Smooth muscle cell (in vitro differentiated cells): ENCODE measurements at regions not wholly inside any gene's neighbourhood (a gene's known extent, or its start where the extent isn't known, plus 50 kb on each side); places are given as distances from the start of the nearest gene placed in this dataset.

Source experiments
- DNase-seq: peaks from one replicate; lab custom pipeline; 2025; ENCODE audit not compliant: unreplicated experiment; lab: John Stamatoyannopoulos, UW
- H2AFZ ChIP-seq: fragments of 200-600 bp; sonication (generic); 2 replicates; pipeline ENCODE4 v1.6.0; 2016; ENCODE audit warnings: antibody characterized with exemption, low read depth, mild to moderate bottlenecking
- H3F3A ChIP-seq: fragments of 200-600 bp; sonication (generic); 2 replicates; pipeline ENCODE4 v1.6.0; 2017; ENCODE audit warnings: antibody characterized with exemption, low read depth
- H3K27ac ChIP-seq: fragments of 200-600 bp; sonication (generic); 2 replicates; pipeline ENCODE4 v1.5.1; 2016; ENCODE audit warnings: low read depth, mild to moderate bottlenecking
- H3K27me3 ChIP-seq: fragments of 200-600 bp; sonication (generic); 2 replicates; pipeline ENCODE4 v1.6.1; 2016; ENCODE audit warnings: low read depth, mild to moderate bottlenecking
- H3K36me3 ChIP-seq: fragments of 200-600 bp; sonication (generic); 2 replicates; pipeline ENCODE4 v1.5.1; 2016; ENCODE audit warnings: low read depth
- H3K4me1 ChIP-seq: fragments of 200-600 bp; sonication (generic); 2 replicates; pipeline ENCODE4 v1.5.1; 2016; ENCODE audit warnings: low read depth
- H3K4me2 ChIP-seq: fragments of 200-600 bp; sonication (generic); 2 replicates; pipeline ENCODE4 v1.6.0; 2016; ENCODE audit warnings: mild to moderate bottlenecking
- H3K4me3 ChIP-seq: fragments of 200-600 bp; sonication (generic); 2 replicates; pipeline ENCODE4 v1.5.1; 2016; ENCODE audit warnings: mild to moderate bottlenecking
- H3K79me2 ChIP-seq: fragments of 200-600 bp; sonication (generic); 2 replicates; pipeline ENCODE4 v1.6.0; 2016; ENCODE audit warnings: low read depth, mild to moderate bottlenecking
- H3K9ac ChIP-seq: fragments of 200-600 bp; sonication (generic); 2 replicates; pipeline ENCODE4 v1.6.0; 2016; ENCODE audit warnings: low read depth
- H3K9me3 ChIP-seq: fragments of 200-600 bp; sonication (generic); replicated peaks from 2 replicates; pipeline ENCODE4 v1.5.1; 2016; ENCODE audit warnings: low read depth
- H4K20me1 ChIP-seq: fragments of 200-600 bp; sonication (generic); 2 replicates; pipeline ENCODE4 v1.6.0; 2016; ENCODE audit warnings: low read depth
- CTCF ChIP-seq: fragments of 200-600 bp; sonication (generic); IDR thresholded peaks from 2 replicates; pipeline ENCODE4 v1.5.1; 2017; ENCODE audit warnings: borderline replicate concordance, mild to moderate bottlenecking, antibody characterized with exemption; ENCODE audit not compliant: insufficient read depth, poor library complexity, severe bottlenecking
- WGBS: methylation state at CpG from one replicate; pipeline ENCODE4 v1.1.7; 2016; ENCODE audit warnings: low lambda C conversion rate; 5-methylcytosine and 5-hydroxymethylcytosine counted together

DNA sequence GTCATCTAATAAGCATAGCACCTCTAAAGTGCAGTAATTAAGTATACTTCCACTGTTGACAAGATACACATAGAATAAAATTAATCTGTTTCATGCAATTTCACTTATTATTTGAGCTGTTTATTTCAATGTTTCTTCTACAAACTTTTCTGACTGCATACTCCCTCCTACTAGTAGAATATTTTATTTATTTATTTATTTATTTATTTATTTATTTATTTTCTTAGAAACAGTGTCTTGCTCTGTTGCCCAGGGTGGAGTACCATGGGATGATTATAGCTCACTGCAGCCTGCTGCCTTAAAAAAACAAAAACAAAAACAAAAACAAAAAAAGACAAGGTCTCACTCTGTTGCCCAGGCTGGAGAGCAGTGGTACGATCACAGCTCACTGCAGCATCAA is 68.4 kb upstream of the KITLG start:
- no peaks in the 10 kb centered on the region for H3F3A ChIP-seq
- no peak overlapping the region for H3K4me2 ChIP-seq
- H3K27me3 ChIP-seq, result no peaks in the 10 kb centered on the region
- H3K79me2 ChIP-seq, result no peaks in the 10 kb centered on the region
- H4K20me1 ChIP-seq, result no peaks in the 10 kb centered on the region
- TF ChIP-seq CTCF, result no peak
- no peaks in the 10 kb centered on the region for H3K36me3 ChIP-seq
- no peak overlapping the region for H3K27ac ChIP-seq
- H3K9ac ChIP-seq, result no peak overlapping the region
- no peak overlapping the region for H3K4me3 ChIP-seq
- DNase-seq, result no peak
- WGBS, result 82% methylated on average over 1 of the region's 1 CpG
- H3K9me3 ChIP-seq, result no peaks in the 10 kb centered on the region
- H3K4me1 ChIP-seq, result no peaks in the 10 kb centered on the region
- no peak overlapping the region for H2AFZ ChIP-seq

- no peak overlapping the region for H3K4me2 ChIP-seq
- no peak for TF ChIP-seq CTCF
- no peak overlapping the region for H3K9ac ChIP-seq
- H3K79me2 ChIP-seq, result no peaks in the 10 kb centered on the region
- no peaks in the 10 kb centered on the region for H3F3A ChIP-seq
- H3K27me3 ChIP-seq, result no peaks in the 10 kb centered on the region
- H2AFZ ChIP-seq, result no peak overlapping the region
- no peak for DNase-seq
- no peak overlapping the region for H3K27ac ChIP-seq
- H3K9me3 ChIP-seq, result no peaks in the 10 kb centered on the region
- no peaks in the 10 kb centered on the region for H3K4me1 ChIP-seq
- H3K4me3 ChIP-seq, result no peak overlapping the region
- H4K20me1 ChIP-seq, result no peaks in the 10 kb centered on the region
- H3K36me3 ChIP-seq, result no peaks in the 10 kb centered on the region
Observed at GRCh38 chr12:88646824-88647223, 66.6 kb upstream of the KITLG start.

GRCh38 chr12:88645816-88646215 is 65.5 kb upstream of the KITLG start:
- Histone ChIP-seq H3K27ac (no peak overlapping the region), H3K36me3 (no peaks in the 10 kb centered on the region), H3K4me2 (no peak overlapping the region), H3K9me3 (no peaks in the 10 kb centered on the region), H3K79me2 (no peaks in the 10 kb centered on the region), H3F3A (no peaks in the 10 kb centered on the region), H3K27me3 (no peaks in the 10 kb centered on the region), H4K20me1 (no peaks in the 10 kb centered on the region), H3K4me3 (no peak overlapping the region), H3K9ac (no peak overlapping the region), H2AFZ (no peak overlapping the region), H3K4me1 (no peaks in the 10 kb centered on the region)
- TF ChIP-seq CTCF, result no peak
- DNase-seq, result no peak
- WGBS, result 85% methylated on average over 1 of the region's 1 CpG

- H3K4me2 ChIP-seq, result no peak overlapping the region
- no peak for TF ChIP-seq CTCF
- H3K27me3 ChIP-seq, result no peaks in the 10 kb centered on the region
- DNase-seq, result no peak
- H3K36me3 ChIP-seq, result no peaks in the 10 kb centered on the region
- no peaks in the 10 kb centered on the region for H3K79me2 ChIP-seq
- no peaks in the 10 kb centered on the region for H3F3A ChIP-seq
- H3K4me1 ChIP-seq, result no peaks in the 10 kb centered on the region
- H4K20me1 ChIP-seq, result no peaks in the 10 kb centered on the region
- no peak overlapping the region for H3K9ac ChIP-seq
- H3K4me3 ChIP-seq, result no peak overlapping the region
- no peak overlapping the region for H2AFZ ChIP-seq
- 92% methylated on average over 7 of the region's 7 CpGs for WGBS
- no peaks in the 10 kb centered on the region for H3K9me3 ChIP-seq
- H3K27ac ChIP-seq, result no peak overlapping the region
Observed at GRCh38 chr12:88644946-88645702, 64.9 kb upstream of the KITLG start.
